H9 (cell line): ENCODE measurements at regions not wholly inside any gene's neighbourhood (a gene's known extent, or its start where the extent isn't known, plus 50 kb on each side); places are given as distances from the start of the nearest gene placed in this dataset.

ENCODE experiments used
- DNase-seq: peaks from one replicate; pipeline ENCODE4 v3.0.0-alpha.2; 2017
- H2AFZ ChIP-seq: one replicate; pipeline ENCODE4 v1.6.1; 2013; ENCODE audit warnings: mild to moderate bottlenecking, low read length, control low read depth, moderate library complexity
- H2AK5ac ChIP-seq: 2 replicates; pipeline ENCODE4 v1.6.1; 2013; ENCODE audit warnings: low read length, control low read depth, mixed read lengths; ENCODE audit not compliant: insufficient read length
- H2BK120ac ChIP-seq: one replicate; pipeline ENCODE4 v1.6.1; 2013; ENCODE audit warnings: low read depth, mild to moderate bottlenecking, low read length, control low read depth, inconsistent platforms; ENCODE audit not compliant: poor library complexity, severe bottlenecking
- H2BK12ac ChIP-seq: 2 replicates; pipeline ENCODE4 v1.6.1; 2013; ENCODE audit warnings: low read length, control low read depth, mixed read lengths, low read depth; ENCODE audit not compliant: insufficient read length
- H2BK15ac ChIP-seq: 2 replicates; pipeline ENCODE4 v1.6.1; 2013; ENCODE audit warnings: low read depth, low read length, control low read depth
- H2BK20ac ChIP-seq: one replicate; pipeline ENCODE4 v1.6.1; 2013; ENCODE audit warnings: low read depth, mild to moderate bottlenecking, low read length, control low read depth, inconsistent platforms; ENCODE audit not compliant: poor library complexity, severe bottlenecking
- H2BK5ac ChIP-seq: 2 replicates; pipeline ENCODE4 v1.6.1; 2013; ENCODE audit warnings: low read length, control low read depth, mixed read lengths; ENCODE audit not compliant: insufficient read length
- H3K14ac ChIP-seq: 2 replicates; pipeline ENCODE4 v1.6.1; 2013; ENCODE audit warnings: low read length, control low read depth; ENCODE audit not compliant: insufficient read depth
- H3K18ac ChIP-seq: 2 replicates; pipeline ENCODE4 v1.6.1; 2013; ENCODE audit warnings: low read depth, mild to moderate bottlenecking, mixed read lengths, low read length, control low read depth; ENCODE audit not compliant: insufficient read length
- H3K23ac ChIP-seq: 2 replicates; pipeline ENCODE4 v1.6.1; 2013; ENCODE audit warnings: low read length, control low read depth, mixed read lengths, low read depth; ENCODE audit not compliant: insufficient read length
- H3K23me2 ChIP-seq: 2 replicates; pipeline ENCODE4 v1.6.1; 2013; ENCODE audit warnings: low read depth, mild to moderate bottlenecking, mixed read lengths, low read length, control low read depth; ENCODE audit not compliant: insufficient read length, poor library complexity, severe bottlenecking
- H3K27ac ChIP-seq: 2 replicates; pipeline ENCODE4 v1.5.1; 2013; ENCODE audit warnings: low read length, control low read depth, mixed read lengths, low read depth; ENCODE audit not compliant: insufficient read length
- H3K27me3 ChIP-seq: 2 replicates; pipeline ENCODE4 v1.6.1; 2013; ENCODE audit warnings: low read length, control low read depth, inconsistent platforms; ENCODE audit not compliant: insufficient read depth
- H3K4ac ChIP-seq: 2 replicates; pipeline ENCODE4 v1.6.1; 2013; ENCODE audit warnings: low read depth, mild to moderate bottlenecking, control low read depth, inconsistent platforms, low read length, moderate library complexity
- H3K4me1 ChIP-seq: 2 replicates; pipeline ENCODE4 v1.6.1; 2013; ENCODE audit warnings: low read length, control low read depth, inconsistent platforms; ENCODE audit not compliant: insufficient read depth
- H3K4me2 ChIP-seq: 2 replicates; pipeline ENCODE4 v1.6.1; 2013; ENCODE audit warnings: low read length, control low read depth, mixed read lengths; ENCODE audit not compliant: insufficient read length, insufficient read depth
- H3K56ac ChIP-seq: 2 replicates; pipeline ENCODE4 v1.6.1; 2013; ENCODE audit warnings: low read depth, mild to moderate bottlenecking, mixed read lengths, low read length, control low read depth; ENCODE audit not compliant: insufficient read length
- H3K79me1 ChIP-seq: 2 replicates; pipeline ENCODE4 v1.6.1; 2013; ENCODE audit warnings: low read depth, mild to moderate bottlenecking, moderate library complexity, low read length, control low read depth, inconsistent platforms; ENCODE audit not compliant: insufficient read depth, poor library complexity, severe bottlenecking
- H3K79me2 ChIP-seq: 2 replicates; pipeline ENCODE4 v1.6.1; 2013; ENCODE audit warnings: low read length, control low read depth, inconsistent platforms; ENCODE audit not compliant: insufficient read depth
- H3K9ac ChIP-seq: 2 replicates; pipeline ENCODE4 v1.6.1; 2013; ENCODE audit warnings: low read length, control low read depth, mixed read lengths; ENCODE audit not compliant: insufficient read length; ENCODE audit errors: extremely low read depth
- H3K9me3 ChIP-seq: one replicate; pipeline ENCODE4 v1.6.1; 2013; ENCODE audit warnings: low read depth, low read length, inconsistent platforms; ENCODE audit not compliant: control insufficient read depth
- H3T11ph ChIP-seq: one replicate; pipeline ENCODE4 v1.6.1; 2013; ENCODE audit warnings: mild to moderate bottlenecking, low read length, control low read depth, inconsistent platforms
- H4K20me1 ChIP-seq: one replicate; pipeline ENCODE4 v1.6.1; 2013; ENCODE audit not compliant: control insufficient read depth, insufficient read length, insufficient read depth
- H4K5ac ChIP-seq: 2 replicates; pipeline ENCODE4 v1.6.1; 2013; ENCODE audit warnings: low read depth, mild to moderate bottlenecking, mixed read lengths, low read length, control low read depth; ENCODE audit not compliant: insufficient read length
- H4K8ac ChIP-seq: replicated peaks from 2 replicates; pipeline ENCODE4 v1.6.1; 2013; ENCODE audit warnings: low read length, control low read depth, mixed read lengths, low read depth; ENCODE audit not compliant: insufficient read length
- H4K91ac ChIP-seq: 2 replicates; pipeline ENCODE4 v1.6.1; 2013; ENCODE audit warnings: low read depth, mild to moderate bottlenecking, moderate library complexity, mixed read lengths, low read length, control low read depth; ENCODE audit not compliant: insufficient read length
- H3K27ac Mint-ChIP-seq, 3 experiments: 2 replicates in 2 of 3; 3 replicates in 1 of 3; pipeline ENCODE4 v1.8.0; 2020 to 2021; ENCODE audit warnings: mixed read lengths in 3 of 3, mild to moderate bottlenecking in 1 of 3, moderate library complexity in 1 of 3
- H3K27me3 Mint-ChIP-seq: 2 replicates; pipeline ENCODE4 v1.8.0; 2021; ENCODE audit warnings: low read depth, mild to moderate bottlenecking, moderate library complexity, mixed read lengths
- H3K36me3 Mint-ChIP-seq, 3 experiments: 2 replicates in 2 of 3; 3 replicates in 1 of 3; pipeline ENCODE4 v1.8.0; 2020 to 2021; ENCODE audit warnings: low read depth in 3 of 3, mixed read lengths in 3 of 3; ENCODE audit not compliant: insufficient read depth in 1 of 3
- H3K4me1 Mint-ChIP-seq, 2 experiments: 2 replicates each; pipeline ENCODE4 v1.8.0; 2020; ENCODE audit warnings: mixed read lengths in 2 of 2
- H3K4me3 Mint-ChIP-seq, 2 experiments: 2 replicates in 1 of 2; 3 replicates in 1 of 2; pipeline ENCODE4 v1.8.0; 2020 to 2021; ENCODE audit warnings: mild to moderate bottlenecking in 2 of 2, mixed read lengths in 2 of 2, moderate library complexity in 1 of 2
- H3K9me3 Mint-ChIP-seq, 2 experiments: 2 replicates in 1 of 2; 3 replicates in 1 of 2; pipeline ENCODE4 v1.8.0; 2020; ENCODE audit warnings: mild to moderate bottlenecking in 2 of 2, mixed read lengths in 2 of 2, moderate library complexity in 1 of 2
- WGBS: extraction: QIAGEN DNeasy Blood & Tissue Kit; methylation state at CpG from one replicate; pipeline ENCODE4 v1.1.7; 2013; ENCODE audit warnings: missing lambda C conversion rate, low lambda C conversion rate, mixed read lengths; ENCODE audit not compliant: insufficient read length; ENCODE audit errors: extremely low coverage; 5-methylcytosine and 5-hydroxymethylcytosine counted together
- TF ChIP-seq, protein P1 (sequence below): fragments of 200-600 bp; sonication (generic); conservative IDR thresholded peaks from 3 replicates; pipeline ENCODE4 v1.8.0; 2021; ENCODE audit warnings: antibody characterized with exemption, mild to moderate bottlenecking

DNA sequence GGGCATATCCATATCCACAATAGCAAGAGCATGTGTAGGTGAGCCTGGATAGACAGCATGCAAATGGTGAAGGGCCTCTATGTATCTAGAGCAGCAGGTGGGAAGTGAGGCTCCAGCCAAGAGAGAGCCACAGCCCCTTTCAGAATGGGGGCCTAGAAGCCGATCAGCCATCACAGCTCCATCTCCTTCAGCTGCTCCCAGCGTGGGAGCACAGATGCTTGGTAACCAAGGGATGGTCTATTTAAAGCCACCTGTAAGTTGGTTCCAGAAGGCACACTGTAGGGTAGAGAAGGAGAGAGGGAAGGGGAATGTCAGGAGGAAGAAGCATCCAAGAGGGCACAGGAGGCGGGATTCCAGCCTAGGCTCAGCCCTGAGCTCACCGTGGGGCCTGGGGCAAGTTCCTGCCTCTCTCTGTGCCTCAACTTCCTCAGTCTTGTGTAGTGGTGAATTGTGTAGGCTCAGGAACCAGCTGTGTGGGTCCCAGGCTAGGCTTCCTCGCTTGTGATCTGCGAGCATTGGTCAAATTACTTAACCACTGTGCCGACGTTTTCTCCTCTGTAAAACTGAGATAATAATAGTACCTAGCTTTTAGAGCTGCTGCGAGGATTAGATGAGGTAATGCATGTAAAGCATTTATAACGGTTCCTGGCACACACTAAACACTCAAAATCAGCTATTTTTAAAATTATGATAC is 122.9 kb upstream of the NAV2 start:
- no peaks in the 10 kb centered on the region for H3K27me3 ChIP-seq
- H3K79me1 ChIP-seq = no peaks in the 10 kb centered on the region
- no peaks in the 10 kb centered on the region for H4K20me1 ChIP-seq
- no peak overlapping the region for H3K4me3 Mint-ChIP-seq
- no peaks in the 10 kb centered on the region; a peak in 1 of 4 replicates for H3K4me1 Mint-ChIP-seq
- H2AK5ac ChIP-seq = no peak overlapping the region
- no peaks in the 10 kb centered on the region for H3K79me2 ChIP-seq
- H3K36me3 Mint-ChIP-seq = peaks cover 0 to 11% (median 0%) of the 10 kb centered on the region in 3 experiments; a peak in 1 of 7 replicates
- no peak overlapping the region for H3K14ac ChIP-seq
- H3K18ac ChIP-seq = no peak overlapping the region
- no peak overlapping the region for H3K27ac ChIP-seq
- no peak overlapping the region for H3K23ac ChIP-seq
- H2BK12ac ChIP-seq = no peak overlapping the region
- peaks cover 11% of the 10 kb centered on the region for H3K27me3 Mint-ChIP-seq
- peaks cover 8 to 14% of the 10 kb centered on the region in 2 experiments for H3K9me3 Mint-ChIP-seq
- H3K4me1 ChIP-seq = no peaks in the 10 kb centered on the region
- no peak overlapping the region for H3K4ac ChIP-seq
- no peaks in the 10 kb centered on the region for H3K23me2 ChIP-seq
- no peak overlapping the region for H3T11ph ChIP-seq
- H4K5ac ChIP-seq = no peak overlapping the region
- H4K91ac ChIP-seq = no peak overlapping the region
- no peak overlapping the region for H3K9ac ChIP-seq
- no peak overlapping the region for H4K8ac ChIP-seq
- no CpG with 5 or more reads among the region's 10 CpGs for WGBS
- TF ChIP-seq, protein P1, sequence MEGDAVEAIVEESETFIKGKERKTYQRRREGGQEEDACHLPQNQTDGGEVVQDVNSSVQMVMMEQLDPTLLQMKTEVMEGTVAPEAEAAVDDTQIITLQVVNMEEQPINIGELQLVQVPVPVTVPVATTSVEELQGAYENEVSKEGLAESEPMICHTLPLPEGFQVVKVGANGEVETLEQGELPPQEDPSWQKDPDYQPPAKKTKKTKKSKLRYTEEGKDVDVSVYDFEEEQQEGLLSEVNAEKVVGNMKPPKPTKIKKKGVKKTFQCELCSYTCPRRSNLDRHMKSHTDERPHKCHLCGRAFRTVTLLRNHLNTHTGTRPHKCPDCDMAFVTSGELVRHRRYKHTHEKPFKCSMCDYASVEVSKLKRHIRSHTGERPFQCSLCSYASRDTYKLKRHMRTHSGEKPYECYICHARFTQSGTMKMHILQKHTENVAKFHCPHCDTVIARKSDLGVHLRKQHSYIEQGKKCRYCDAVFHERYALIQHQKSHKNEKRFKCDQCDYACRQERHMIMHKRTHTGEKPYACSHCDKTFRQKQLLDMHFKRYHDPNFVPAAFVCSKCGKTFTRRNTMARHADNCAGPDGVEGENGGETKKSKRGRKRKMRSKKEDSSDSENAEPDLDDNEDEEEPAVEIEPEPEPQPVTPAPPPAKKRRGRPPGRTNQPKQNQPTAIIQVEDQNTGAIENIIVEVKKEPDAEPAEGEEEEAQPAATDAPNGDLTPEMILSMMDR = no peak
- H2BK5ac ChIP-seq = no peak overlapping the region
- H3K56ac ChIP-seq = no peak overlapping the region
- no peak overlapping the region for H3K4me2 ChIP-seq
- no peak overlapping the region for H2BK15ac ChIP-seq
- H2AFZ ChIP-seq = no peak overlapping the region
- DNase-seq = no peak
- peaks cover 9% of the 10 kb centered on the region for H3K9me3 ChIP-seq
- no peak overlapping the region for H3K27ac Mint-ChIP-seq
- H2BK20ac ChIP-seq = no peak overlapping the region
- no peak overlapping the region for H2BK120ac ChIP-seq
